Anterior cingulate cortex (tissue), 58 donors: ENCODE measurements at regions not wholly inside any gene's neighbourhood (a gene's known extent, or its start where the extent isn't known, plus 50 kb on each side); places are given as distances from the start of the nearest gene placed in this dataset.
"Not testable (repeated sequence)": the region's sequence is repeated elsewhere in the genome, so short reads cannot be mapped to it uniquely, and the experiment has no call there.

Experiments used
- DNase-seq, 58 donors: peaks; one replicate each; lab custom pipeline; 2025; lab: John Stamatoyannopoulos, UW

- DNase-seq: peak in 27 of 58 donors; percentile 1 to 88 (median 28)
Observed at GRCh38 chr1:199083680-199084079, 444.8 kb downstream of the PTPRC start.

- DNase-seq: peak in 3 of 58 donors; percentile 1 to 11 (median 2)
Observed at GRCh38 chr1:199084293-199084692, 445.5 kb downstream of the PTPRC start.

- no peak for DNase-seq
Observed at GRCh38 chr1:199085903-199086302, 447.1 kb downstream of the PTPRC start.

DNA sequence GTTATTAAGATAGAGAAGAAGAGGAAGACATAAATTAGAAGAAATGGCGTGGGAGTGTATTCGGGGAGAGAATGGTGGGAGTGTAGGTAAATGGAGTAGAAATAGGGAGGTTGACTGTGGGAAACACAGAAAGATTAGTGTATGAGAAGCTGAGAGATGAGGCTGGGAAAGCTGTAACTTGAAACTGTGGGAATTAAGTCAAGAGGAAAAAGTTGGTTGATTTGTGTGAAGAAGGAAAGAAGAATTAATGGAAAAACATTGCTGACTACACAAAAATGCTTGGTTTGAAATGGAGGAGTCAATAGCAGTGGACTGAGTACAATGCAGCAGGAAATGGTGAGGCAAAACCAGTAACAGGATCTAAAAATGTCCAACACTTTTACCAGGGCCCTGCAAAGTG lies 448.3 kb downstream of the PTPRC start:
- DNase-seq: no peak

GRCh38 chr1:199089393-199090122 lies 450.7 kb downstream of the PTPRC start:
- no peak for DNase-seq

GRCh38 chr1:199095628-199096027 lies 456.8 kb downstream of the PTPRC start:
- not testable (repeated sequence) for DNase-seq

DNA sequence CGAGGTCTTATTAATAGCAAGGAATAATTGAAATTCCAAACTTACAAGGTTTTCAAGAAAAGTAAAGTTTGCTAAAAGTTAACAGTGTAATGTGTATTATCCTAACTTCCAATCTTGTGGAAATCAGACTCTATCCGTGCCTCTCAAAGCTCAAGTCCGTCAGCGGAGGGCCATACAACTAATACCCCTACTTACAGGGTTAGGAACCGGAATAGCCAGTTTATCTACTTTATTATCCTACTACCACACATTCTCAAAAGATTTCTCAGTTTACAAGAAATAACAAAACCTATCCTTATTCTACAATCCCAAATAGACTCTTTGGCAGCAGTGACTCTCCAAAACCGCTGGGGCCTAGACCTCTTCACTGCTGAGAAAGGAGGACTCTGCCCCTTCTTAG lies 457.8 kb downstream of the PTPRC start:
- DNase-seq: no peak

- no peak for DNase-seq
Observed at GRCh38 chr1:199098468-199098867, 459.6 kb downstream of the PTPRC start.

DNA sequence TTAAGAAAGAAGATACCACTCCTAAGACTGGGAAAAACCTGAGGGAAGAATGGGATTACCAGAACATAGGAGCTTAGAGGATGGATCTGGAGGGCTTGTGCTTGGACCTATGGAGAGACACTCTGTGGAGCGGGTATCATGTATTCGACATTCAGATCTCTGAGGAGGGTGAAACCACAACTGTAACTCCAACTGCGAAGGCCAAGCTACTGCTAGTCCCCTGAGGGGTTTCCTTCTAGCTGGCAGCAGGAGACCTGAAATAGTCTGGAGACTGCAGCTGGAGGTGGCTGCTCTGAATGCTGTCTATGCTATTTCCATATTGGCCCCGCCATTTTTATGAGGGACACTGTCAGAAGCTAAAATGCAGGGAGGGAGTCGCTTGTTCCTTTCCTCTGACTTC lies 462.3 kb downstream of the PTPRC start:
- DNase-seq: no peak

- DNase-seq: no peak
Observed at GRCh38 chr1:199101635-199102034, 462.8 kb downstream of the PTPRC start.

- DNase-seq: no peak
Observed at GRCh38 chr1:199102239-199102638, 463.4 kb downstream of the PTPRC start.

GRCh38 chr1:199109160-199109559 lies 470.3 kb downstream of the PTPRC start:
- no peak for DNase-seq

GRCh38 chr1:199112365-199112764 lies 473.5 kb downstream of the PTPRC start:
- DNase-seq: no peak

DNA sequence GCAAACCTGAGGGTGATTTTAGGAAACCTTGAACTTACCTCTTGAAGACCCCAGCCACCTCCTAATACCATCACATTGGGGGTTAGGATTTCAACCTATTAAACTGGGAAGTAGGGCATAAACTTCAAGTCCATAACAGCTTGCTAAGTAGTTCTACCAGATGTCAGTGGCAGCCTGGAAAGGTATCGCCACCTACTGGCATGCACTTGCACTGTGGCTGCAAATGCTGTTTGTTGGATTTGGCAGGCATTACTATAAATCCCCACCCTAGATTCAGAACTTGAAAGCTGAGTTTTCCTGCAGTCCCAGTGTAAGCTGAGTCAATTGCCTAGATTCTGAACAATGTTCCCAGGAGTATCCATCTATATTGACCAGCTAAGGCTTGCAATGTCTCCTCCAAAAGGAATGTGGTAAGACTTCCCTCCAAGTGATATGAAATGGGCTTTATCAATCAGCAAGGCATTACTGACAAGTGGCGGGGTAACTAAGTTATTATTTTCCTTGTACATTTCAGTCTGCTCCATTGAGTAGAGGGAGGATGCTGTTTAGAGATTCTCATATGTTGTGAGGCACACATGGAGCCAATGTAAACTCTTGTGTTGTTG lies 474.5 kb downstream of the PTPRC start:
- peak in 44 of 58 donors; percentile 1 to 63 (median 14) for DNase-seq

GRCh38 chr1:199116488-199116887 lies 477.6 kb downstream of the PTPRC start:
- no peak for DNase-seq

- no peak for DNase-seq
Observed at GRCh38 chr1:199121047-199121446, 482.2 kb downstream of the PTPRC start.

GRCh38 chr1:199122085-199122484 lies 483.2 kb downstream of the PTPRC start:
- no peak for DNase-seq

GRCh38 chr1:199122532-199123311 lies 483.9 kb downstream of the PTPRC start:
- DNase-seq: no peak

DNA sequence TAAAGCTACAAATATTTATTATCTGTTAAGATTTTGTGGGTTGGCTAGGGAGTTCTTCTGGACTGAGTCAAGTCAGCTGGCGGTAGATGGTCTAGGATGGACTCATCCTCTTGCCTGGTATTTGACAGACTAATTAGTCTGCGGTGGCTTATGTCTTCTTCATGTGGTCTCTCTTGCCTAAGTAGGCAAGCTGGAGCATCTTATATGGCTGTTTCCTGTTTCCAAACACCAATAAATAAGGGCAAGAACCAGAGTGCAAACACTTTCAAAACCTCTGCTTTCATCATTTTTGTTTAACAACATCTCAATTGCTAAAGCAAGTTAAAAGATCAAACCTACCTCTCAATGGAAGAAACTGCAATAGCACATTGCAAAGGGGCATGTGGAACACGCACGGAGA lies 484.8 kb downstream of the PTPRC start:
- DNase-seq: no peak

DNA sequence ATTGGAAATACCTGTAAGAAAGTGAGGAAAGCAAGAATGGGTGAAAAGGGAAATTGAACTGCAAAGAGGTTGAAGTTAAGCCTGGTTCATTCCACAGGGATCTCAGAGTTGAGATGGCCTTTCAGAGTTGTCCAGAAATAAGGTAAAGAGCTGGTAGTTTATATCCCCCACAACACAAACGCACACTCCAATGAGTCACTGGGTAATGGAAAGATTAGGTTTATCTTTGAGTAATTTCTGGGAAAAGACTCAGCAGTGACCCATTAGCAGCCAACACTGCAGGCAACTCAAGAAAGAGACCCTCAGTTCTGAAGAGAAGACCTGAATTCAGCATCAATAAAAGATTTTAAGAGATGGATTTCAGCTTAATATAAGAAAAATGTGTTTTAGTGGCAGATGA lies 485.5 kb downstream of the PTPRC start:
- DNase-seq: no peak

GRCh38 chr1:199129247-199129646 lies 490.4 kb downstream of the PTPRC start:
- no peak for DNase-seq

GRCh38 chr1:199132006-199132405 lies 493.2 kb downstream of the PTPRC start:
- no peak for DNase-seq
